A549 (cell line): ENCODE measurements at regions not wholly inside any gene's neighbourhood (a gene's known extent, or its start where the extent isn't known, plus 50 kb on each side); places are given as distances from the start of the nearest gene placed in this dataset.

Source experiments
- ATAC-seq, 2 experiments: fragments of 200-7000 bp in 1 of 2; fragments of >200 bp in 1 of 2; cut with Nextera tagmentation in 1 of 2; cut with Tn5 transposase in 1 of 2; 3 replicates each; pipeline versions ENCODE4 v1.8.0 to v1.9.1; 2018 to 2020; ENCODE audit warnings: mild to moderate bottlenecking in 1 of 2, moderate library complexity in 1 of 2
- CTCF ChIA-PET: fragments of 300-600 bp; sonication (Branson Sonifier 250); formaldehyde crosslinking; extraction: SDS; loops from one replicate; lab custom pipeline; 2021; ENCODE audit warnings: antibody characterized with exemption, inconsistent platforms; lab: Yijun Ruan, JAX
- POLR2A ChIA-PET: fragments of 350-600 bp; formaldehyde crosslinking; extraction: SDS; loops from one replicate; lab custom pipeline; 2021; ENCODE audit warnings: antibody characterized with exemption, inconsistent platforms; lab: Yijun Ruan, JAX
- DNase-seq, 2 experiments: peaks; one replicate each; pipeline versions ENCODE4 v3.0.0 to v3.0.0-alpha.2; 2011 to 2016; ENCODE audit warnings: low read depth in 1 of 2, low spot score in 1 of 2
- FAIRE-seq: peaks from 2 replicates; lab custom pipeline; 2011; peaks lifted over from hg19 to GRCh38; lab: Jason Lieb, UNC
- H3K27ac ChIP-seq, 2 experiments: fragments of >200 bp; sonication (Bioruptor Twin); formaldehyde crosslinking; 3 replicates each; pipeline ENCODE4 v1.5.1; 2016 to 2017
- H3K4me1 ChIP-seq: fragments of >200 bp; sonication (Bioruptor Twin); formaldehyde crosslinking; 3 replicates; pipeline ENCODE4 v1.6.1; 2016
- H3K4me2 ChIP-seq: fragments of >200 bp; sonication (Bioruptor Twin); formaldehyde crosslinking; 3 replicates; pipeline ENCODE4 v1.6.1; 2016
- H3K4me3 ChIP-seq: fragments of >200 bp; sonication (Bioruptor Twin); formaldehyde crosslinking; 3 replicates; pipeline ENCODE4 v1.5.1; 2016
- H3K9me3 ChIP-seq: fragments of >200 bp; sonication (Bioruptor Twin); formaldehyde crosslinking; 3 replicates; pipeline ENCODE4 v1.6.1; 2016
- BHLHE40 ChIP-seq: IDR thresholded peaks from 2 replicates; pipeline ENCODE4 v1.6.1; 2012; ENCODE audit warnings: low read depth, low read length, inconsistent platforms
- CBX8 ChIP-seq: fragments of 200-600 bp; sonication (generic); IDR thresholded peaks from 2 replicates; pipeline ENCODE4 v1.6.1; 2016
- CTCF ChIP-seq: fragments of >200 bp; sonication (Bioruptor Twin); formaldehyde crosslinking; IDR thresholded peaks from 3 replicates; pipeline ENCODE4 v1.5.1; 2016
- ESRRA ChIP-seq: fragments of 150-350 bp; IDR thresholded peaks from 2 replicates; pipeline ENCODE4 v1.6.1; 2014; ENCODE audit warnings: mild to moderate bottlenecking, low read length, borderline replicate concordance
- GATA3 ChIP-seq: IDR thresholded peaks from 2 replicates; pipeline ENCODE4 v1.6.1; 2012; ENCODE audit warnings: borderline replicate concordance
- HDAC2 ChIP-seq: fragments of 200-600 bp; sonication (generic); IDR thresholded peaks from 2 replicates; pipeline ENCODE4 v1.6.1; 2016
- HEYL ChIP-seq: fragments of 250-450 bp; sonication (Bioruptor Pico); IDR thresholded peaks from 2 replicates; pipeline ENCODE4 v1.8.0; 2021; ENCODE audit warnings: mild to moderate bottlenecking, moderate library complexity
- HOXB5 ChIP-seq: fragments of 250-450 bp; sonication (Bioruptor Pico); IDR thresholded peaks from 2 replicates; pipeline ENCODE4 v1.5.0; 2020; ENCODE audit warnings: mild to moderate bottlenecking, moderate library complexity
- MAFK ChIP-seq: fragments of 450-650 bp; IDR thresholded peaks from 2 replicates; pipeline ENCODE4 v1.6.1; 2014; ENCODE audit not compliant: partially characterized antibody
- MYC ChIP-seq: IDR thresholded peaks from 2 replicates; pipeline ENCODE4 v1.6.1; 2012; ENCODE audit warnings: mild to moderate bottlenecking, inconsistent platforms, low read length, improper control_type of control experiment, borderline replicate concordance
- NFE2L2 ChIP-seq: fragments of 150-350 bp; conservative IDR thresholded peaks from 2 replicates; pipeline ENCODE4 v1.6.1; 2014; ENCODE audit warnings: low read length
- NR3C1 ChIP-seq: fragments of >200 bp; sonication (Bioruptor Twin); formaldehyde crosslinking; IDR thresholded peaks from 3 replicates; pipeline ENCODE4 v1.6.1; 2017
- PHF8 ChIP-seq: fragments of 200-600 bp; sonication (generic); IDR thresholded peaks from 2 replicates; pipeline ENCODE4 v1.6.1; 2016; ENCODE audit warnings: low read depth, mild to moderate bottlenecking, antibody characterized with exemption, moderate library complexity, borderline replicate concordance
- POLR2AphosphoS2 ChIP-seq: conservative IDR thresholded peaks from 2 replicates; pipeline ENCODE4 v1.6.1; 2012; ENCODE audit warnings: low read length, improper control_type of control experiment, inconsistent platforms
- RAD21 ChIP-seq, 2 experiments: fragments of >200 bp in 1 of 2; sonication (Bioruptor Twin) in 1 of 2; formaldehyde crosslinking in 1 of 2; IDR thresholded peaks in 1 of 2; conservative IDR thresholded peaks in 1 of 2; 2 replicates in 1 of 2; 3 replicates in 1 of 2; pipeline ENCODE4 v1.6.1; 2012 to 2018; ENCODE audit warnings: inconsistent platforms in 1 of 2
- RCOR1 ChIP-seq: fragments of 150-350 bp; IDR thresholded peaks from 2 replicates; pipeline ENCODE4 v1.6.1; 2014; ENCODE audit warnings: antibody characterized with exemption, low read length, low read depth
- RNF2 ChIP-seq: fragments of 200-600 bp; sonication (generic); IDR thresholded peaks from 2 replicates; pipeline ENCODE4 v1.6.1; 2016; ENCODE audit warnings: low read depth, mild to moderate bottlenecking, antibody characterized with exemption, moderate library complexity, borderline replicate concordance
- TFCP2L1 ChIP-seq: fragments of 250-450 bp; sonication (Bioruptor Pico); IDR thresholded peaks from 2 replicates; pipeline ENCODE4 v1.5.0; 2021; ENCODE audit warnings: mild to moderate bottlenecking
- WGBS: methylation state at CpG from one replicate; pipeline ENCODE4 v1.1.6; 2017; ENCODE audit errors: missing lambda C conversion rate; 5-methylcytosine and 5-hydroxymethylcytosine counted together
- TF ChIP-seq, protein P1 (sequence below): fragments of 250-450 bp; sonication (Bioruptor Pico); IDR thresholded peaks from 2 replicates; pipeline ENCODE4 v1.5.0; 2020; ENCODE audit warnings: low read depth, mild to moderate bottlenecking, moderate library complexity

DNA sequence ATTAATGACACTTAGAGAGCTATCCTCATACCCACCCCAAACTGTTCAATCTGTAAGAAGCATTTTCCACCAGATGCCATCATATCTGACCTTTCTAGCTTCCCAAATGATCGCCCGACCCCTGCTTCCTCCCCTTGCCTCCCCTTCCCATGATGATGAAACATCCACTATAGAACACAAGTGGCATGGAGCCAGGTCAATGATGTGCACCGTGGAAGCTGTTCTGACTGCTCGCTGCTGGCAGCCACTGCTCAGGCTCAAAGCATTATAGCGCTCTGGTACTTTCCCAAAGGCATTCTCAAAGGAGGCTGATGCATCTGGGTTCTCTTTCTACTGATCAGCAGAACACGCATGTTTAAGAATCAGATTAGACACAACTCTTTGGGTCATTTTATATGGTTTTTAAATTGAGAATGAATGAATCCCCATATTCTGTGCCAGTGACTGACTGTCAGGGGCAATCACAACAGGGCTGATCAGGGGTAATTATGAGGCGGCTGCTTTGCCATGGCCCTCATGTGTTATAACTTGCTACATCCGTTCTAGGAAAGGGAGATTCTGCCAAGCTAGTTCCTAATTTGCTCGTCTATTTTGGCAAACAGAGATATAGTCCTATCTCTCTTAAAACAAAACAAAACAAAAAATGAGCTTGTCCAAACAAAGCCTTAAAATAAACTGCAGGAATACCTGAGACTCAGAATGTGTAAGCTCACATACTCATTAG lies 343.7 kb downstream of the ENC1 start:
- no peak overlapping the region for H3K4me2 ChIP-seq
- DNase-seq (no peak), ATAC-seq (no peak), FAIRE-seq (no peak)
- H3K4me3 ChIP-seq: no peak overlapping the region
- TF ChIP-seq POLR2AphosphoS2 (no peak), NR3C1 (no peak), RNF2 (no peak), TFCP2L1 (CRISPR knock-in tag) (no peak), RCOR1 (no peak), MYC (no peak), MAFK (no peak), CBX8 (no peak), HEYL (CRISPR knock-in tag) (no peak), RAD21 (conservative IDR thresholded peaks at IDR 0.05 in 1 of 2, IDR thresholded peaks at IDR 0.05 in 1 of 2) (no peak), BHLHE40 (no peak), CTCF (no peak)
- ChIA-PET CTCF (interaction anchor here (0.6 to 3.1 kb wide), 5 partner anchors 8 to 352 kb away, joined by 3 to 10 read pairs (median 3); no protein-coding TSS in a partner anchor), POLR2A (no interaction called here)
- H3K4me1 ChIP-seq: no peaks in the 10 kb centered on the region
- WGBS: 71% methylated on average over 9 of the region's 9 CpGs
- no peak overlapping the region for H3K27ac ChIP-seq
- H3K9me3 ChIP-seq: no peaks in the 10 kb centered on the region

DNA sequence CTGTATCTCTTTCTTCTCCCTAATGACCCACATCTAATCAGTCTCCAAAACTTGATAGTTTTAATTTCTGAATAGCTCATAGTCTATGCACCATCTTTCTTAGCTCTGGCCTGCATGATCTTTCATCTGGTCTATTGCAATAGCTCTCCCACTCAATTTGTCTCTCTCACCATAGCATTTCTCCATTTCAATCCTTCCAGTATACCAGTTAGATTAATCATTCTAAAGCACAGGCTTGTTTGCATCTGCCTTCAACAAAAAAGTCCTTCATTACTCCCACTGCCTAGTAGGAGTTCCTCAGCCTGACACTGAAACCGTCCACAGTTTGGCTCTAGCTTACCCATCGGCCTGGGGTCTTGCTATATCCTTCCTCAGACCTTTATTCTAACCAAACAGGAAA lies 344.9 kb downstream of the ENC1 start:
- CTCF ChIA-PET: interaction anchor here (3.1 kb wide), 1 partner anchor 14 kb away, joined by 10 read pairs; no protein-coding TSS in a partner anchor
- Histone ChIP-seq H3K9me3 (no peaks in the 10 kb centered on the region), H3K27ac (no peak overlapping the region), H3K4me2 (no peak overlapping the region), H3K4me3 (no peak overlapping the region), H3K4me1 (no peaks in the 10 kb centered on the region)
- FAIRE-seq: no peak
- ATAC-seq: no peak
- DNase-seq: no peak
- TF ChIP-seq NFE2L2: no peak
- no peak for TF ChIP-seq HOXB5
- TF ChIP-seq, protein P1, sequence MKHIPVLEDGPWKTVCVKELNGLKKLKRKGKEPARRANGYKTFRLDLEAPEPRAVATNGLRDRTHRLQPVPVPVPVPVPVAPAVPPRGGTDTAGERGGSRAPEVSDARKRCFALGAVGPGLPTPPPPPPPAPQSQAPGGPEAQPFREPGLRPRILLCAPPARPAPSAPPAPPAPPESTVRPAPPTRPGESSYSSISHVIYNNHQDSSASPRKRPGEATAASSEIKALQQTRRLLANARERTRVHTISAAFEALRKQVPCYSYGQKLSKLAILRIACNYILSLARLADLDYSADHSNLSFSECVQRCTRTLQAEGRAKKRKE (CRISPR knock-in tag): no peak
- no peak for TF ChIP-seq PHF8
- no peak for TF ChIP-seq HDAC2
- TF ChIP-seq RAD21 (conservative IDR thresholded peaks at IDR 0.05 in 1 of 2, IDR thresholded peaks at IDR 0.05 in 1 of 2): no peak
- TF ChIP-seq GATA3: no peak
- 47% methylated on average over 2 of the region's 2 CpGs for WGBS
- POLR2A ChIA-PET: no interaction called here

GRCh38 chr5:74295141-74295540 lies 345.4 kb downstream of the ENC1 start:
- CTCF ChIA-PET: interaction anchor here (3.1 kb wide), 1 partner anchor 14 kb away, joined by 10 read pairs; no protein-coding TSS in a partner anchor
- ATAC-seq (no peak), DNase-seq (no peak), FAIRE-seq (no peak)
- 73% methylated on average over 3 of the region's 3 CpGs for WGBS
- no peaks in the 10 kb centered on the region for H3K4me1 ChIP-seq
- POLR2A ChIA-PET: no interaction called here
- no peak overlapping the region for H3K27ac ChIP-seq
- H3K4me3 ChIP-seq: no peak overlapping the region
- TF ChIP-seq HOXB5 (no peak), CTCF (no peak), ESRRA (no peak)
- TF ChIP-seq, protein P1 (CRISPR knock-in tag): no peak
- H3K9me3 ChIP-seq: no peaks in the 10 kb centered on the region
- H3K4me2 ChIP-seq: no peak overlapping the region
